Stimulated activated CD8-positive, alpha-beta memory T cell treated with anti-CD3 and anti-CD28 coated beads, Interleukin-7, amount 100 ng/mL, for 24 hours (primary cell): ENCODE measurements at regions not wholly inside any gene's neighbourhood (a gene's known extent, or its start where the extent isn't known, plus 50 kb on each side); places are given as distances from the start of the nearest gene placed in this dataset.

ENCODE experiments used
- DNase-seq: peaks from one replicate; pipeline ENCODE4 v3.0.0-alpha.2; 2020; ENCODE audit warnings: low read depth

GRCh38 chr5:96024683-96025475 is 63.2 kb upstream of the ELL2 start:
- no peak for DNase-seq

DNA sequence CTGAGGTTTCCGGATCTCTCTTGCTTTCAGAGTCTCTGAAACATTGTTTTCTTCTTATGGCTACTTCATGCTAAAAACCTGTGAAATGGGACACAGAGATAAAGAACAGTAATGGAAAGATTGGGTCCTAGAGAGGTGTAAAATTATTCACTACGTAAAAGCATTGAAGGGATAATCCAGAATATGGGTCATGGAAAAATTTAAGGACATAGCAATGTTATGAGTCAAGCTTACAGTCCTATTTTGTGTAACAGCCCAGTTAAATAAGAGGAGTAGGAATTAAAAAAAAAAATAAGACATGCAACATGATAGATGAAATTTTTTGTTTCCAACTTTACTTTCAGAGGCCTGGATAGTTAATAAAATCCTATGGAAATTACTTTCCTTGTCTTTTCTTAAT is 61.9 kb upstream of the ELL2 start:
- DNase-seq: no peak

- no peak for DNase-seq
Measured at GRCh38 chr5:96022971-96023370, 61.3 kb upstream of the ELL2 start.

- no peak for DNase-seq
Measured at GRCh38 chr5:96017951-96018350, 56.3 kb upstream of the ELL2 start.

- no peak for DNase-seq
Measured at GRCh38 chr5:96016216-96016615, 54.6 kb upstream of the ELL2 start.

GRCh38 chr5:96015709-96016108 is 54.1 kb upstream of the ELL2 start:
- DNase-seq: no peak

DNA sequence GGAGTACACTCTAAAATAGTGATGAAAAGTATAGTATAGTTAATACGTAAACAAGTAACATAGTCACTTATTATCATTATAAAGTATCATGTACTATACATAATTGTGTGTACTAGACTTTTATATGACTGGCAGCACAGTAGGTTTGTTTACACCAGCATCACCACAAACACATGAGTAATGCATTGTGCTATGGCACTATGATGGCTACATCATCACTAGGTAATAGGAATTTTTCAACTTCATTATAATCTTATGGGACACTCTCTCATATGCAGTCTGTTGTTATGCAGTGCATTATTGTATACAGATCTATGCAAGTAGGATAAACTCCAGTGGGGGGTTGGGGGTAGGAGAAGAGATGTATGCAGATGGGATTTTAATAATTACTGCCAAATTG is 52.7 kb upstream of the ELL2 start:
- DNase-seq: no peak

- DNase-seq: no peak
Measured at GRCh38 chr5:96013254-96013653, 51.6 kb upstream of the ELL2 start.

DNA sequence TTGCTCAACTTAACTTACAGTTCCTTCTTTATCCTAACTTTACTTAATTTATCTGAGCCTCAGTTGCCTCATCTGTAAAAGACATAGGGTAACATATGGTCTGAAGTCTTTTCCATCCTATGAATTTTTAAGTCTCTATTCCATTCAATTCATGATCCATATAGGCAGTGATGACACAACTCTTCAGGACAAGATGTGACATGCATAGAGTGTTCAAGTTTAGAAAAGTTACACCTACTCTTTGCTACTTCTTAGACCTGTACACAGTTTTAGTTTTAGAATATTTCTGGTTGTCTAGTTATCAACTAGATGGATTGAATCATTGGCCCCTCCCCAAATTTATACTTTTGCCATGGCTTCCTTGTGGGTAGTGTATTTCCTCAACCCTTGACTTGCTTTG is 50.7 kb upstream of the ELL2 start:
- no peak for DNase-seq
